GM21786 (cell line): ENCODE measurements at regions not wholly inside any gene's neighbourhood (a gene's known extent, or its start where the extent isn't known, plus 50 kb on each side); places are given as distances from the start of the nearest gene placed in this dataset.

ENCODE experiments used
- ATAC-seq: cut with Tn5 transposase; IDR thresholded peaks from one replicate; pipeline ENCODE4 v1.9.1; 2021; ENCODE audit not compliant: unreplicated experiment

- no peak for ATAC-seq
These were observed 961.5 kb upstream of the ZEB2 start for GRCh38 chr2:145481334-145481922.

- ATAC-seq = no peak
These were observed 944.9 kb upstream of the ZEB2 start for GRCh38 chr2:145464866-145465265.

- ATAC-seq = no peak
These were observed 940.2 kb upstream of the ZEB2 start for GRCh38 chr2:145460112-145460511.

GRCh38 chr2:145431181-145431951, 911.4 kb upstream of the ZEB2 start:
- ATAC-seq = no peak

DNA sequence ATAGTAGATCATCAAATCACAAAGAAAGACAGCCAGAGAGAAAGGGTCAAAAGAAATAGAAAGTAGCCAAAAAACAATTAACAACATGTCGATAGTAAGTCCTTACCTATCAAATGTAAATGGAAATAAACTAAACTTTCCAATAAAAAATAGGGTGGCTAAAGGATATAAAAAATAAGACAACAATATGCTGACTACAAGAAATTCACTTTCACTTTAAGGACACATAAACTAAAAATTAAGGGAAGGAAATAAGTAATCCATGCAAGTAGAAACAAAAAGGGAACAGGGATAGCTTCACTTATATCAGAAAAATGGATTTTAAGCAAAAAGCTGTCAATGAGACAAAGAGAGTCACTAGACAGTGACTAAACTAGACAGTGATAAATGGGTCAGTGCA, 903.9 kb upstream of the ZEB2 start:
- ATAC-seq = no peak

- ATAC-seq = no peak
These were observed 902.7 kb upstream of the ZEB2 start for GRCh38 chr2:145422576-145422975.

- ATAC-seq = no peak
These were observed 901.9 kb upstream of the ZEB2 start for GRCh38 chr2:145421841-145422240.

- ATAC-seq = no peak
These were observed 896.7 kb upstream of the ZEB2 start for GRCh38 chr2:145416640-145417039.

DNA sequence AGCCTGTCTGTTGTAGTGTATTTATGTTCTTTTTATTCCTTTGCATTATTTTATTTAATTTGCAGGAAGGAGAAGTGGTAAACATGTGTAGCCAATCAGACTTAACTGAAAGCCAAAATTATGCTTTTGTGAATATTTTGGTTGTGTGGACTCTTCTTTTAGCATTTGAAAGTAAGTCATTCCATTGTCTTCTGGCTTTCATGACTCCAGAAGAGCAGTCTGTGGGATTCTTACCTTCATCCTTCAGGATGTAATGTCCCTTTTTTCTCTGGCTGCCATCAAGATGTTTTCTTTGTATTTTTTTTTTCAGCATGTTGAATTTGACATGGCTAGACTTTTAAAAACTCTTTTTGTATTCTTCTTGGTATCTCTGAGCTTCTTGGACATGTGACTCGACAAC, 895.2 kb upstream of the ZEB2 start:
- ATAC-seq = no peak

GRCh38 chr2:145413261-145414030, 893.5 kb upstream of the ZEB2 start:
- ATAC-seq = no peak

GRCh38 chr2:145412155-145412554, 892.2 kb upstream of the ZEB2 start:
- peak; percentile 31 for ATAC-seq

GRCh38 chr2:145411493-145411892, 891.6 kb upstream of the ZEB2 start:
- ATAC-seq = peak; percentile 90

GRCh38 chr2:145410086-145410485, 890.2 kb upstream of the ZEB2 start:
- ATAC-seq = no peak

DNA sequence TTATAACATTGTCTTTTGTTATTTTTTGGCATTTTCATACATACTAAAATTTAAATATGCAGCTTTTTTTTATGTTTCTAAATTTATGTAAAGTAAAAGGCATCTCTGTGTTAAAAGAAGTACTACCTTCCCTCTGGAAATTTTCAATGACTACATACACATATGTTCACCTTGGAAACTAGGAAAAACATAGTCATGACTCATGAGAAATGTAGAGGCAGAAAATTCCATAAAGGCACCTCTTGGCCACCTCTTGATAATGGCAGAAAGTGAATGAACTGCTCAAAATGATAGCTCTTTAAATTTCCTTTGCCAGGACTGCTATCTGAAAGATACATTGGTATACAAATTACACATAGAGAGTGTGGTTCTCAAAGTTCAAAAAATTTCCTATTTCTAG, 889.1 kb upstream of the ZEB2 start:
- ATAC-seq = no peak

GRCh38 chr2:145404690-145405089, 884.8 kb upstream of the ZEB2 start:
- ATAC-seq = no peak

- ATAC-seq = no peak
These were observed 882.9 kb upstream of the ZEB2 start for GRCh38 chr2:145402706-145403277.

- ATAC-seq = no peak
These were observed 879.2 kb upstream of the ZEB2 start for GRCh38 chr2:145399131-145399530.

DNA sequence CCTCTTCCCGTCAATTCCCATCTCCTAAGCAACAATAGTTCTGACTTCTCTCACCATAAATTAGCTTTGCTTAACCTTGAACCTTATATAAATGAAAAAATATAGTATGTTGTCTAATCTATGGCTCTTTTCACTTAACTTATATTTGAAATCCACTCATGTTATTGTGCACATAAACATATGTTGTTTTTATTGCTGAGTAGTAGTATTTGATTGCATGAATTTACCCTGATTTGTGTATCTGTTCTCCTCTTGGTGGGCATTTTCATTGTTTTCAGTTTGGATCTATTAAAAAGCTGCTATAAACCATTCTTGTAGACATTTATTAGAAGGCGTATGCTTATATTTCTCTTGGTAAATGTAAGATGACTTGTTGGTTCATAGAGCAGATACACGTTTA, 874.3 kb upstream of the ZEB2 start:
- ATAC-seq = no peak

GRCh38 chr2:145386973-145387372, 867.1 kb upstream of the ZEB2 start:
- ATAC-seq = no peak

- ATAC-seq = no peak
These were observed 864.0 kb upstream of the ZEB2 start for GRCh38 chr2:145383961-145384360.

- no peak for ATAC-seq
These were observed 860.6 kb upstream of the ZEB2 start for GRCh38 chr2:145380436-145381017.
